Endodermal cell (in vitro differentiated cells): ENCODE measurements at regions not wholly inside any gene's neighbourhood (a gene's known extent, or its start where the extent isn't known, plus 50 kb on each side); places are given as distances from the start of the nearest gene placed in this dataset.

Experiments used
- DNase-seq: peaks from one replicate; pipeline ENCODE4 v3.0.0-alpha.2; 2017
- H3K27ac ChIP-seq: 2 replicates; pipeline ENCODE4 v1.5.1; 2013; ENCODE audit warnings: mild to moderate bottlenecking, low read depth, low read length, moderate library complexity
- H3K27me3 ChIP-seq: 2 replicates; pipeline ENCODE4 v1.6.1; 2013; ENCODE audit warnings: mild to moderate bottlenecking, low read length, moderate library complexity; ENCODE audit not compliant: insufficient read depth, control insufficient read depth, poor library complexity, severe bottlenecking
- H3K36me3 ChIP-seq: 2 replicates; pipeline ENCODE4 v1.7.0; 2013; ENCODE audit warnings: mild to moderate bottlenecking, low read length, moderate library complexity; ENCODE audit not compliant: control insufficient read depth, insufficient read depth
- H3K4me1 ChIP-seq: one replicate; pipeline ENCODE4 v1.7.0; 2013; ENCODE audit warnings: low read length; ENCODE audit not compliant: control insufficient read depth, insufficient read depth
- H3K4me3 ChIP-seq: 2 replicates; pipeline ENCODE4 v1.5.1; 2013; ENCODE audit warnings: mild to moderate bottlenecking, low read length, moderate library complexity
- H3K9ac ChIP-seq: 2 replicates; pipeline ENCODE4 v1.6.1; 2013; ENCODE audit warnings: mild to moderate bottlenecking, low read length, moderate library complexity; ENCODE audit not compliant: poor library complexity, severe bottlenecking; ENCODE audit errors: extremely low read depth
- H3K9me3 ChIP-seq: 2 replicates; pipeline ENCODE4 v1.6.1; 2013; ENCODE audit warnings: mild to moderate bottlenecking, low read length, moderate library complexity; ENCODE audit not compliant: control insufficient read depth
- H3K27ac Mint-ChIP-seq: 2 replicates; pipeline ENCODE4 v1.8.0; 2020; ENCODE audit warnings: mixed read lengths
- H3K27me3 Mint-ChIP-seq: 2 replicates; pipeline ENCODE4 v1.8.0; 2021; ENCODE audit warnings: mild to moderate bottlenecking, mixed read lengths; ENCODE audit not compliant: insufficient read depth
- H3K36me3 Mint-ChIP-seq: 2 replicates; pipeline ENCODE4 v1.8.0; 2020; ENCODE audit warnings: low read depth, mixed read lengths
- H3K4me1 Mint-ChIP-seq: 2 replicates; pipeline ENCODE4 v1.8.0; 2020; ENCODE audit warnings: mixed read lengths
- H3K4me3 Mint-ChIP-seq: 2 replicates; pipeline ENCODE4 v1.8.0; 2020; ENCODE audit warnings: mild to moderate bottlenecking, moderate library complexity, mixed read lengths
- H3K9me3 Mint-ChIP-seq: 2 replicates; pipeline ENCODE4 v1.8.0; 2020; ENCODE audit warnings: mild to moderate bottlenecking, mixed read lengths
- WGBS, 2 experiments: methylation state at CpG; one replicate each; pipeline versions ENCODE4 v1.1.5 to v1.1.7; 2013; ENCODE audit warnings: missing lambda C conversion rate in 2 of 2, mixed read lengths in 1 of 2; ENCODE audit not compliant: insufficient coverage in 1 of 2, insufficient read length in 1 of 2; 5-methylcytosine and 5-hydroxymethylcytosine counted together
- TF ChIP-seq, protein P1 (sequence below): fragments of 200-600 bp; sonication (generic); conservative IDR thresholded peaks from 2 replicates; pipeline ENCODE4 v1.5.0; 2021; ENCODE audit warnings: antibody characterized with exemption, mild to moderate bottlenecking

DNA sequence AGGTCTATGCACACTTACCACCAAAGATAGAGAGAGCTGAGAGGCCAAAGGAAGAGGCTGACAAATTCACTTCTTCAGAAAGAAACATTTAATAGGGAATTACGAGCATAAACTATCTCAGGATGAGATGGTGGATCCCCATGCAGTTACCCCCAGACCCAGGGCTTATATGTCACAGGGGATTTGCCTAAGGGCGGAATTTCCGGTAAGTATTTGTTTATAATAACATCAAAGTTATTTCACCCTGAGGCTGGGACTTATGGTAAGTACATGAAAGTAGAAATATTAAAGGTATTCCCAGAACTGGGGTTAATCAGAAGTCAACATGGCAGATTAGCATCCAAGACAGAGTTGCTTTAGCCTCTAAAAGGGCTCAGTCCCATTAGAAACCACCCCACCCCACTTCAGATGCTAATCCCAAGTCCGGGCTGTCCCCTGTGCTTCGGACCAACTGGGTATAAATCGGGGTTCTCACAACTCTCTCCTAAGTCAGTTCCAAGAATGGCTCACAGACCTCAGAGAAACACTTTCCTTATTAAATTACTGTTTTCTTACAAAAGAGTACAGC is 247.4 kb upstream of the ZP4 start:
- Histone ChIP-seq H3K27me3 (no peaks in the 10 kb centered on the region), H3K4me1 (peaks cover 5% of the 10 kb centered on the region), H3K9ac (no peak overlapping the region), H3K9me3 (peaks cover 6% of the 10 kb centered on the region), H3K4me3 (no peak overlapping the region), H3K36me3 (no peaks in the 10 kb centered on the region), H3K27ac (no peak overlapping the region)
- TF ChIP-seq, protein P1, sequence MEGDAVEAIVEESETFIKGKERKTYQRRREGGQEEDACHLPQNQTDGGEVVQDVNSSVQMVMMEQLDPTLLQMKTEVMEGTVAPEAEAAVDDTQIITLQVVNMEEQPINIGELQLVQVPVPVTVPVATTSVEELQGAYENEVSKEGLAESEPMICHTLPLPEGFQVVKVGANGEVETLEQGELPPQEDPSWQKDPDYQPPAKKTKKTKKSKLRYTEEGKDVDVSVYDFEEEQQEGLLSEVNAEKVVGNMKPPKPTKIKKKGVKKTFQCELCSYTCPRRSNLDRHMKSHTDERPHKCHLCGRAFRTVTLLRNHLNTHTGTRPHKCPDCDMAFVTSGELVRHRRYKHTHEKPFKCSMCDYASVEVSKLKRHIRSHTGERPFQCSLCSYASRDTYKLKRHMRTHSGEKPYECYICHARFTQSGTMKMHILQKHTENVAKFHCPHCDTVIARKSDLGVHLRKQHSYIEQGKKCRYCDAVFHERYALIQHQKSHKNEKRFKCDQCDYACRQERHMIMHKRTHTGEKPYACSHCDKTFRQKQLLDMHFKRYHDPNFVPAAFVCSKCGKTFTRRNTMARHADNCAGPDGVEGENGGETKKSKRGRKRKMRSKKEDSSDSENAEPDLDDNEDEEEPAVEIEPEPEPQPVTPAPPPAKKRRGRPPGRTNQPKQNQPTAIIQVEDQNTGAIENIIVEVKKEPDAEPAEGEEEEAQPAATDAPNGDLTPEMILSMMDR, result no peak
- Mint-ChIP-seq H3K4me3 (no peak overlapping the region), H3K27me3 (no peaks in the 10 kb centered on the region), H3K36me3 (no peaks in the 10 kb centered on the region), H3K27ac (no peak overlapping the region), H3K4me1 (peaks cover 2% of the 10 kb centered on the region), H3K9me3 (no peaks in the 10 kb centered on the region)
- 86 to 89% methylated on average over 3 to 6 of the region's 6 CpGs for WGBS, 2 experiments
- DNase-seq, result no peak

DNA sequence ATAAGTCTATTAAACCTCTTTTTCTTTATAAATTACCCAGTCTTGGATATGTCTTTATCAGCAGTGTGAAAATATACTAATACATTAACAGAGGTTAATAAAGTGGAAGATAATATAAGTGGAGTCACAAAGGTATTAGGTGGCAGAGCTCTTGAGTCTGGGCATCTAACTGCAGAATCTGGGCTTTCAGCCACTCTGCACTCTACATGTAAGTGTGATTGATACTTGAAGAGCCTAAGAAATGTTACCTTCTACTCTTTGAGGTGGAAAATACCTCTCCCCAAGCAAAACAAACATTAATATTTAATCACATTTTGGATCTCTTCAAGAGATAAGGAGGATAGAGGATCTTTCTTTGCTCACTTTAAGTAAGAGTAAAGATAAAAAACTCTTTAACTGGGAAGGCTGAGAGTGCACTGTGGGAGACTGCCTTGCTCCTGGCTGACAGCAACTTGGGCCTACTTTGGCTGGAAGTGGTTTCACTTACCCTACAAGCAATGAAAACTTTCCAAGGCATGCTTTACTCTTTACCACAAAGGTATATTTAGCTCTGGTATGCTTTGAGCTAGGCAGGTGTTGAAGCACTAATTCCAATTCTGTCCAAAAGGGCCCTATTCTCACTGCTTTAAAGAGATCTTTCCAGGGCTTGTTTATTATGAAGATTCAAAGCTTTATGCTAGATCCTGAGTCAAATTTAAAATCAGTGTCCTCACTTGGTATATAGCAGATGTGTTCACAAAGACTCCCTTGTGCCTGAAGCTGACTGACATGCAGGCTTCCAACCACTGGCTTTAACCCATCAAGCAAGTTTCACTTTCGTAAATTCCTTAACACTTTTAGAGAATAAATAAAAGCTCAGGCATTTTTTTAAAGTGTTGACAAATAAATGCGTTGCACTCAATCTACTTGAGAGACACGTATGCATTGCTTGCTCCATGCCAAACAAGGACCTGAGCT is 245.3 kb upstream of the ZP4 start:
- Mint-ChIP-seq H3K9me3 (peaks cover 3% of the 10 kb centered on the region), H3K27ac (no peak overlapping the region), H3K27me3 (no peaks in the 10 kb centered on the region), H3K36me3 (no peaks in the 10 kb centered on the region), H3K4me3 (no peak overlapping the region), H3K4me1 (peaks cover 2% of the 10 kb centered on the region)
- Histone ChIP-seq H3K36me3 (no peaks in the 10 kb centered on the region), H3K27me3 (no peaks in the 10 kb centered on the region), H3K27ac (no peak overlapping the region), H3K4me1 (peaks cover 5% of the 10 kb centered on the region), H3K4me3 (no peak overlapping the region), H3K9me3 (peaks cover 12% of the 10 kb centered on the region), H3K9ac (no peak overlapping the region)
- DNase-seq, result no peak
- TF ChIP-seq, protein P1, result no peak
- 94% methylated on average over 3 of the region's 3 CpGs for WGBS, 2 experiments

DNA sequence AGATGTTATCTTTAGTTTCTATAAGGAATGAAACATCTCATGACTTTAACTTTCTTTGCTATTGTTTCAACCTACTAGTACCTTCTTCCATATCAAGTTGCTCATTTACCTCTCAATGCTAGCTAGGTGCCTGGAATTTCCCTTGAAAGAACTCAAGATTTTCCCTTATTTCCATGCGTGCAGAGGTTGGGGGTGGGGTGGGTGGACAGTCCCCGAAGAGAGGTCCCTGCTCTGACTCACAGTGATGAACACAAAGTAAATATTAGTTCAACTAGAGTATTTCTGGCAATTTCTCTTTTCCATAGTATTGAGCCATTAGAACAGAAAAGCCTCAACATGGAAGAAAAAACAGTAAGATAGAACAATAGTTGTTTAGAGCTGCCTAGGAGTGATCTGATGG is 239.0 kb upstream of the ZP4 start:
- Mint-ChIP-seq H3K4me1 (peaks cover 6% of the 10 kb centered on the region), H3K36me3 (no peaks in the 10 kb centered on the region), H3K27me3 (no peaks in the 10 kb centered on the region), H3K4me3 (no peak overlapping the region), H3K9me3 (peaks cover 3% of the 10 kb centered on the region), H3K27ac (no peak overlapping the region)
- Histone ChIP-seq H3K36me3 (no peaks in the 10 kb centered on the region), H3K4me1 (peaks cover 5% of the 10 kb centered on the region), H3K27ac (no peak overlapping the region), H3K27me3 (no peaks in the 10 kb centered on the region), H3K9ac (no peak overlapping the region), H3K4me3 (no peak overlapping the region), H3K9me3 (peaks cover 12% of the 10 kb centered on the region)
- 94% methylated on average over 2 of the region's 2 CpGs; no CpG with 5 or more reads in 1 of the 2 experiments for WGBS, 2 experiments
- TF ChIP-seq, protein P1, result no peak
- no peak for DNase-seq
